ENCODE measurements at regions not wholly inside any gene's neighbourhood (a gene's known extent, or its start where the extent isn't known, plus 50 kb on each side); places are given as distances from the start of the nearest gene placed in this dataset.

DNA sequence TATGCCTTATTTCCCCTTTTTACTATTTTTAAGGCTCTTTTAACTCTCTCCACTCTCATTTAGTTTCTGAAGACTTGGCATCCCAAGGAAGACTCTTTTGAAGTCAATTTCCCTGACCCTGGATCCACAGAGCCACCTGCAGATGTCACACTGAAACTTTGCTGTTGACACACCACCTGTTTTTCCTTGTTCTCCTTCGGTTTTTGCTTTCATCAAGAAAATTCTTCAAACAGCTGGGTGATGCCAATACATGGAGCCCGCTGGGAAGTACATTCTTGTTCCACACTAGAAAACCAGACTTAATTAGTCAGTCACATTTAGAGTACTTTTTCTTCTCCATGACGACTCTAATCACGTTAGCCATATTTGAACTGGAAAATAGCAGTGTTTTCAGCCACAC, 293.9 kb downstream of the PDGFC start:
- TF ChIP-seq, protein P1, sequence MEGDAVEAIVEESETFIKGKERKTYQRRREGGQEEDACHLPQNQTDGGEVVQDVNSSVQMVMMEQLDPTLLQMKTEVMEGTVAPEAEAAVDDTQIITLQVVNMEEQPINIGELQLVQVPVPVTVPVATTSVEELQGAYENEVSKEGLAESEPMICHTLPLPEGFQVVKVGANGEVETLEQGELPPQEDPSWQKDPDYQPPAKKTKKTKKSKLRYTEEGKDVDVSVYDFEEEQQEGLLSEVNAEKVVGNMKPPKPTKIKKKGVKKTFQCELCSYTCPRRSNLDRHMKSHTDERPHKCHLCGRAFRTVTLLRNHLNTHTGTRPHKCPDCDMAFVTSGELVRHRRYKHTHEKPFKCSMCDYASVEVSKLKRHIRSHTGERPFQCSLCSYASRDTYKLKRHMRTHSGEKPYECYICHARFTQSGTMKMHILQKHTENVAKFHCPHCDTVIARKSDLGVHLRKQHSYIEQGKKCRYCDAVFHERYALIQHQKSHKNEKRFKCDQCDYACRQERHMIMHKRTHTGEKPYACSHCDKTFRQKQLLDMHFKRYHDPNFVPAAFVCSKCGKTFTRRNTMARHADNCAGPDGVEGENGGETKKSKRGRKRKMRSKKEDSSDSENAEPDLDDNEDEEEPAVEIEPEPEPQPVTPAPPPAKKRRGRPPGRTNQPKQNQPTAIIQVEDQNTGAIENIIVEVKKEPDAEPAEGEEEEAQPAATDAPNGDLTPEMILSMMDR (IDR thresholded peaks at IDR 0.05), result no peak
- TF ChIP-seq POLR2A (IDR thresholded peaks at IDR 0.05), result no peak

All from lower leg skin (tissue), 3 donors.